Left ventricle myocardium inferior (tissue), 1 donor: ENCODE measurements at regions not wholly inside any gene's neighbourhood (a gene's known extent, or its start where the extent isn't known, plus 50 kb on each side); places are given as distances from the start of the nearest gene placed in this dataset.

Experiments used
- DNase-seq: peaks from one replicate; pipeline ENCODE4 v3.0.0-alpha.2; 2020
- H3K27ac ChIP-seq: fragments of 200-600 bp; replicated peaks from 2 replicates; pipeline ENCODE4 v1.8.0; 2021
- H3K27me3 ChIP-seq: fragments of 200-600 bp; 2 replicates; pipeline ENCODE4 v1.8.0; 2021; ENCODE audit warnings: low read depth
- H3K36me3 ChIP-seq: fragments of 200-600 bp; 2 replicates; pipeline ENCODE4 v1.8.0; 2021
- H3K4me1 ChIP-seq: fragments of 200-600 bp; 2 replicates; pipeline ENCODE4 v1.8.0; 2021
- H3K4me3 ChIP-seq: fragments of 200-600 bp; 2 replicates; pipeline ENCODE4 v1.8.0; 2021; ENCODE audit warnings: mild to moderate bottlenecking, moderate library complexity
- H3K9me3 ChIP-seq: fragments of 200-600 bp; replicated peaks from 2 replicates; pipeline ENCODE4 v1.8.0; 2021
- CTCF ChIP-seq: fragments of 200-600 bp; IDR thresholded peaks from 2 replicates; pipeline ENCODE4 v1.8.0; 2021; ENCODE audit warnings: antibody characterized with exemption, mild to moderate bottlenecking, borderline replicate concordance
- intact Hi-C: fragments of 100-400 bp; cut with micrococcal nuclease; formaldehyde crosslinking; loops from one replicate; pipeline ENCODE4 v1.11.0; 2022
- donor health status: DM: no; HTN: yes; CAD: no; lungs with severe emphysema.

DNA sequence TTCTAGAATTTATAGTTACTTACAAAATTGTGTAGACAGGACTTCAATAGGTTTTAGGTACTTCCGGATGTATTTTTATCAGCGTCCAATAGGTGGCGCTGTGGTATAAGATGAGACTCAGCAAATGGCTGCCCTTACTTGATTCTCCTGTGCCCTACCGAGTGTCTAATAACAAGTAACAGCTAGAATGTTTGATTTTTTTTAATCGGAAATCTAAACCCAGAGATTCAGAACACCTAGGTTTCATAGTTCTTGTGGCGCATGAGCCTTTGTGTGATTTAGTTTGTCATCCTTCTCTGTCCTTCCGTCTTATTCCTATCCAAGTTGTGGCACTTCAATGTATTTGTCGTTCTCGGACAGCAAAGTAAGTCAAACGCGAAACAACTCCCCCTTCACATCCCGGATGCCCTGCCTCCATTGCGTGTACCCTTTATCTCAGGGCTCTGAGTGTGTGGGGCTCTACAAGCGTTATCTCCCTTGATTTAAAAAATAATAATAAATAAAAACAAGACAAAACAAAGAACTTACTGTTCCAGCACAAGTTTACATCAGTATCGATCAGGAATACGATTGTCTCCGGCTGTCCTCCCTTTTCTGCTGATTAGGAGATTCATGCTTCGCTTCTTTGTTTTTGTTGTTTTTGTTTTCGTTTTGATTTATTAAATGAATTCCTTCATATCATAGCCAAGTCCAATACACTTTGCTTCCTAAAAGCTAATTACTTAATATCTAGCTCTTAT, 50.7 kb upstream of the SLC30A5 start:
- Histone ChIP-seq H3K9me3 (no peaks in the 10 kb centered on the region), H3K27me3 (no peaks in the 10 kb centered on the region), H3K27ac (peak overlapping the region; percentile 86), H3K4me1 (peaks cover 8% of the 10 kb centered on the region), H3K4me3 (peak overlapping the region; percentile 69), H3K36me3 (no peaks in the 10 kb centered on the region)
- DNase-seq: peak; percentile 24
- intact Hi-C loops: no loop called here
- peak; percentile 87 for TF ChIP-seq CTCF

- H3K27ac ChIP-seq: peak overlapping the region; percentile 86
- peak overlapping the region; percentile 69 for H3K4me3 ChIP-seq
- DNase-seq: no peak
- intact Hi-C loops: no loop called here
- no peaks in the 10 kb centered on the region for H3K27me3 ChIP-seq
- H3K36me3 ChIP-seq: no peaks in the 10 kb centered on the region
- peaks cover 8% of the 10 kb centered on the region for H3K4me1 ChIP-seq
- no peaks in the 10 kb centered on the region for H3K9me3 ChIP-seq
- TF ChIP-seq CTCF: no peak
These were observed 50.2 kb upstream of the SLC30A5 start for GRCh38 chr5:69043655-69043996.
